ENCODE measurements at regions not wholly inside any gene's neighbourhood (a gene's known extent, or its start where the extent isn't known, plus 50 kb on each side); places are given as distances from the start of the nearest gene placed in this dataset.

GRCh38 chr18:60875957-60876507 is 457.2 kb upstream of the CDH20 start:
- no peaks in the 10 kb centered on the region for H3K9me3 Mint-ChIP-seq (ENCODE audit: unreplicated experiment)
- Histone ChIP-seq H3K4me3 (ENCODE audit: low read depth, low read length) (no peak overlapping the region), H3K36me3 (ENCODE audit: control insufficient read depth, insufficient read depth, low read length) (no peaks in the 10 kb centered on the region), H3K4me1 (no peaks in the 10 kb centered on the region), H3K9me3 (no peaks in the 10 kb centered on the region), H3K27me3 (replicated peaks; ENCODE audit: control insufficient read depth, insufficient read depth, low read length) (no peaks in the 10 kb centered on the region)
- peaks cover 2% of the 10 kb centered on the region for H3K27me3 Mint-ChIP-seq (ENCODE audit: insufficient read depth, unreplicated experiment)
- DNase-seq = no peak
- H3K27ac Mint-ChIP-seq (ENCODE audit: unreplicated experiment) = no peak overlapping the region
- BruUV-seq (replicated peaks) = no TSS peak
- POLR2A ChIA-PET = no interaction called here
- intact Hi-C loops (cut with micrococcal nuclease; ENCODE audit: unreplicated experiment) = no loop called here
- CTCF ChIA-PET = no interaction called here
- H3K4me1 Mint-ChIP-seq (ENCODE audit: low read depth, unreplicated experiment) = no peaks in the 10 kb centered on the region
- H3K4me3 Mint-ChIP-seq (ENCODE audit: unreplicated experiment) = no peak overlapping the region
- no peaks in the 10 kb centered on the region for H3K36me3 Mint-ChIP-seq (ENCODE audit: insufficient read depth, unreplicated experiment)
- TF ChIP-seq CTCF (IDR thresholded peaks at IDR 0.05; ENCODE audit: insufficient read depth in 1 of 2, low read depth in 1 of 2, low read length in 1 of 2, severe bottlenecking in 1 of 2, unreplicated experiment in 1 of 2) = no peak

- no peak for DNase-seq
- Histone ChIP-seq H3K4me3 (ENCODE audit: low read depth, low read length) (no peak overlapping the region), H3K4me1 (no peaks in the 10 kb centered on the region), H3K9me3 (no peaks in the 10 kb centered on the region), H3K36me3 (ENCODE audit: control insufficient read depth, insufficient read depth, low read length) (no peaks in the 10 kb centered on the region), H3K27me3 (replicated peaks; ENCODE audit: control insufficient read depth, insufficient read depth, low read length) (no peaks in the 10 kb centered on the region)
- Mint-ChIP-seq H3K4me1 (ENCODE audit: low read depth, unreplicated experiment) (no peaks in the 10 kb centered on the region), H3K4me3 (ENCODE audit: unreplicated experiment) (no peak overlapping the region), H3K27ac (ENCODE audit: unreplicated experiment) (no peak overlapping the region), H3K36me3 (ENCODE audit: insufficient read depth, unreplicated experiment) (no peaks in the 10 kb centered on the region), H3K27me3 (ENCODE audit: insufficient read depth, unreplicated experiment) (no peaks in the 10 kb centered on the region), H3K9me3 (ENCODE audit: unreplicated experiment) (no peaks in the 10 kb centered on the region)
- POLR2A ChIA-PET = no interaction called here
- intact Hi-C loops (cut with micrococcal nuclease; ENCODE audit: unreplicated experiment) = no loop called here
- CTCF ChIA-PET = no interaction called here
- no TSS peak for BruUV-seq (replicated peaks)
- TF ChIP-seq CTCF (IDR thresholded peaks at IDR 0.05; ENCODE audit: insufficient read depth in 1 of 2, low read depth in 1 of 2, low read length in 1 of 2, severe bottlenecking in 1 of 2, unreplicated experiment in 1 of 2) = no peak
Observed at GRCh38 chr18:60880184-60880583, 453.0 kb upstream of the CDH20 start.

- no peaks in the 10 kb centered on the region for H3K4me1 Mint-ChIP-seq (ENCODE audit: low read depth, unreplicated experiment)
- Histone ChIP-seq H3K4me1 (no peaks in the 10 kb centered on the region), H3K27me3 (replicated peaks; ENCODE audit: control insufficient read depth, insufficient read depth, low read length) (no peaks in the 10 kb centered on the region), H3K9me3 (no peaks in the 10 kb centered on the region), H3K36me3 (ENCODE audit: control insufficient read depth, insufficient read depth, low read length) (no peaks in the 10 kb centered on the region), H3K4me3 (ENCODE audit: low read depth, low read length) (no peak overlapping the region)
- BruUV-seq (replicated peaks) = no TSS peak
- no peak for DNase-seq
- no peaks in the 10 kb centered on the region for H3K9me3 Mint-ChIP-seq (ENCODE audit: unreplicated experiment)
- ChIA-PET POLR2A (no interaction called here), CTCF (interaction anchor here (0.6 kb wide), 1 partner anchor 42 kb away, joined by 3 read pairs; no protein-coding TSS in a partner anchor)
- no peak overlapping the region for H3K27ac Mint-ChIP-seq (ENCODE audit: unreplicated experiment)
- TF ChIP-seq CTCF (IDR thresholded peaks at IDR 0.05; ENCODE audit: insufficient read depth in 1 of 2, low read depth in 1 of 2, low read length in 1 of 2, severe bottlenecking in 1 of 2, unreplicated experiment in 1 of 2) = no peak
- no peaks in the 10 kb centered on the region for H3K36me3 Mint-ChIP-seq (ENCODE audit: insufficient read depth, unreplicated experiment)
- intact Hi-C loops (cut with micrococcal nuclease; ENCODE audit: unreplicated experiment) = no loop called here
- no peaks in the 10 kb centered on the region for H3K27me3 Mint-ChIP-seq (ENCODE audit: insufficient read depth, unreplicated experiment)
- H3K4me3 Mint-ChIP-seq (ENCODE audit: unreplicated experiment) = no peak overlapping the region
Observed at GRCh38 chr18:60883587-60883986, 449.6 kb upstream of the CDH20 start.

Data from Caco-2 (cell line).